IMR-90 (cell line): ENCODE measurements at regions not wholly inside any gene's neighbourhood (a gene's known extent, or its start where the extent isn't known, plus 50 kb on each side); places are given as distances from the start of the nearest gene placed in this dataset.

Source experiments
- ATAC-seq: fragments of 200-7000 bp; cut with Tn5 transposase; 2 replicates; pipeline ENCODE4 v1.9.1; 2020; ENCODE audit warnings: low read depth, mild to moderate bottlenecking, moderate library complexity
- BruUV-seq: library from RNA; stranded (reverse); fragments of 400-500 nt; replicated peaks from 2 replicates; lab custom pipeline; 2021; lab: Mats Ljungman, UMichigan
- CTCF ChIA-PET: fragments of 300-600 bp; formaldehyde crosslinking; extraction: SDS; loops from one replicate; lab custom pipeline; 2021; ENCODE audit warnings: antibody characterized with exemption; lab: Yijun Ruan, JAX
- POLR2A ChIA-PET: fragments of 300-600 bp; sonication (Branson Sonifier 250); formaldehyde crosslinking; loops from one replicate; lab custom pipeline; 2022; ENCODE audit warnings: antibody characterized with exemption; ENCODE audit not compliant: unreplicated experiment; lab: Charles Lee
- DNase-seq: peaks from one replicate; pipeline ENCODE4 v3.0.0; 2013
- H2AFZ ChIP-seq: replicated peaks from 2 replicates; pipeline ENCODE3; 2013; ENCODE audit warnings: low read length, mild to moderate bottlenecking; ENCODE audit not compliant: poor library complexity
- H2AK5ac ChIP-seq: 2 replicates; pipeline ENCODE4 v1.6.1; 2013; ENCODE audit warnings: low read depth, low read length, inconsistent platforms
- H2AK9ac ChIP-seq: replicated peaks from 2 replicates; pipeline ENCODE3; 2013; ENCODE audit warnings: mild to moderate bottlenecking, low read depth, low read length, moderate library complexity; ENCODE audit not compliant: poor library complexity
- H2BK120ac ChIP-seq: 2 replicates; pipeline ENCODE4 v1.6.1; 2013; ENCODE audit warnings: low read depth, low read length, inconsistent platforms
- H2BK15ac ChIP-seq: 3 replicates; pipeline ENCODE4 v1.6.1; 2013; ENCODE audit warnings: low read depth, low read length, inconsistent platforms
- H2BK20ac ChIP-seq: 2 replicates; pipeline ENCODE4 v1.6.1; 2013; ENCODE audit warnings: low read depth, mild to moderate bottlenecking, inconsistent platforms, low read length, moderate library complexity
- H2BK5ac ChIP-seq: 2 replicates; pipeline ENCODE4 v1.6.1; 2013; ENCODE audit warnings: mild to moderate bottlenecking, low read depth, low read length, inconsistent platforms; ENCODE audit not compliant: poor library complexity, severe bottlenecking
- H3K14ac ChIP-seq: replicated peaks from 2 replicates; pipeline ENCODE4 v1.6.1; 2013; ENCODE audit warnings: low read depth, low read length, inconsistent platforms
- H3K18ac ChIP-seq: 2 replicates; pipeline ENCODE4 v1.6.1; 2013; ENCODE audit warnings: low read depth, low read length, control low read depth
- H3K23ac ChIP-seq: 2 replicates; pipeline ENCODE4 v1.6.1; 2013; ENCODE audit warnings: low read depth, low read length, inconsistent platforms
- H3K27ac ChIP-seq: 2 replicates; pipeline ENCODE4 v1.5.1; 2013; ENCODE audit warnings: mild to moderate bottlenecking, control low read depth, low read length; ENCODE audit not compliant: insufficient read depth
- H3K27me3 ChIP-seq: 2 replicates; pipeline ENCODE4 v1.6.1; 2013; ENCODE audit warnings: low read length; ENCODE audit not compliant: control insufficient read depth, insufficient read depth
- H3K36me3 ChIP-seq: 2 replicates; pipeline ENCODE4 v1.6.1; 2013; ENCODE audit warnings: low read length, mixed read lengths; ENCODE audit not compliant: control insufficient read depth, insufficient read depth
- H3K4ac ChIP-seq: 2 replicates; pipeline ENCODE4 v1.6.1; 2013; ENCODE audit warnings: low read depth, low read length, inconsistent platforms
- H3K4me1 ChIP-seq: 2 replicates; pipeline ENCODE4 v1.6.1; 2013; ENCODE audit warnings: low read length, mixed read lengths; ENCODE audit not compliant: control insufficient read depth, insufficient read depth
- H3K4me2 ChIP-seq: 2 replicates; pipeline ENCODE4 v1.6.1; 2013; ENCODE audit warnings: low read depth, mild to moderate bottlenecking, control low read depth, low read length, moderate library complexity
- H3K4me3 ChIP-seq: 2 replicates; pipeline ENCODE4 v1.5.1; 2013; ENCODE audit warnings: low read depth, mild to moderate bottlenecking, control low read depth, low read length, moderate library complexity; ENCODE audit not compliant: insufficient read depth
- H3K56ac ChIP-seq: 2 replicates; pipeline ENCODE4 v1.6.1; 2013; ENCODE audit warnings: low read length, inconsistent platforms; ENCODE audit not compliant: insufficient read depth; ENCODE audit errors: extremely low read depth
- H3K79me1 ChIP-seq, 2 experiments: 2 replicates each; pipeline ENCODE4 v1.6.1; 2013; ENCODE audit warnings: low read length in 2 of 2, inconsistent platforms in 1 of 2, low read depth in 1 of 2
- H3K9ac ChIP-seq: 2 replicates; pipeline ENCODE4 v1.6.1; 2013; ENCODE audit warnings: low read depth, low read length, control low read depth
- H3K9me1 ChIP-seq: 2 replicates; pipeline ENCODE4 v1.6.1; 2013; ENCODE audit warnings: low read length, inconsistent platforms; ENCODE audit not compliant: insufficient read depth
- H3K9me3 ChIP-seq: 2 replicates; pipeline ENCODE4 v1.6.1; 2013; ENCODE audit warnings: low read length; ENCODE audit not compliant: control insufficient read depth, insufficient read depth
- H4K20me1 ChIP-seq: 2 replicates; pipeline ENCODE4 v1.6.1; 2013; ENCODE audit warnings: low read length, inconsistent platforms; ENCODE audit not compliant: insufficient read depth
- H4K5ac ChIP-seq: 2 replicates; pipeline ENCODE4 v1.6.1; 2013; ENCODE audit warnings: mild to moderate bottlenecking, low read depth, low read length, control low read depth
- H4K8ac ChIP-seq, 2 experiments: 2 replicates each; pipeline ENCODE4 v1.6.1; 2013; ENCODE audit warnings: low read depth in 2 of 2, low read length in 2 of 2, control low read depth in 1 of 2, inconsistent platforms in 1 of 2
- H4K91ac ChIP-seq: 2 replicates; pipeline ENCODE4 v1.6.1; 2013; ENCODE audit warnings: low read depth, low read length, inconsistent platforms; ENCODE audit not compliant: insufficient read depth
- BHLHE40 ChIP-seq: fragments of 150-350 bp; IDR thresholded peaks from 2 replicates; pipeline ENCODE4 v1.6.1; 2016; ENCODE audit warnings: mild to moderate bottlenecking, low read depth, low read length
- CEBPB ChIP-seq: IDR thresholded peaks from 2 replicates; pipeline ENCODE4 v1.6.1; 2012; ENCODE audit warnings: low read depth, low read length, improper control_type of control experiment
- CHD1 ChIP-seq: IDR thresholded peaks from 2 replicates; pipeline ENCODE4 v1.6.1; 2012; ENCODE audit warnings: low read depth, low read length, improper control_type of control experiment
- FOS ChIP-seq: fragments of 150-350 bp; IDR thresholded peaks from 2 replicates; pipeline ENCODE4 v1.6.1; 2016; ENCODE audit warnings: low read depth, low read length
- MAFK ChIP-seq: IDR thresholded peaks from 2 replicates; pipeline ENCODE4 v1.6.1; 2012; ENCODE audit warnings: low read depth, low read length, improper control_type of control experiment
- MAZ ChIP-seq: IDR thresholded peaks from 2 replicates; pipeline ENCODE4 v1.6.1; 2012; ENCODE audit warnings: low read depth, mild to moderate bottlenecking, low read length, improper control_type of control experiment, moderate library complexity, borderline replicate concordance
- MXI1 ChIP-seq: IDR thresholded peaks from 2 replicates; pipeline ENCODE4 v1.6.1; 2012; ENCODE audit warnings: low read depth, mild to moderate bottlenecking, low read length, moderate library complexity, borderline replicate concordance
- NFE2L2 ChIP-seq: fragments of 150-350 bp; IDR thresholded peaks from 2 replicates; pipeline ENCODE4 v1.6.1; 2016; ENCODE audit warnings: low read depth, mild to moderate bottlenecking, low read length
- POLR2A ChIP-seq: IDR thresholded peaks from 2 replicates; pipeline ENCODE4 v1.6.1; 2012; ENCODE audit warnings: mild to moderate bottlenecking, low read depth, low read length
- RAD21 ChIP-seq: IDR thresholded peaks from 2 replicates; pipeline ENCODE4 v1.6.1; 2012; ENCODE audit warnings: low read length, improper control_type of control experiment
- RCOR1 ChIP-seq: IDR thresholded peaks from 2 replicates; pipeline ENCODE4 v1.6.1; 2012; ENCODE audit warnings: mild to moderate bottlenecking, low read length, improper control_type of control experiment; ENCODE audit not compliant: insufficient replicate concordance
- RFX5 ChIP-seq: IDR thresholded peaks from 2 replicates; pipeline ENCODE4 v1.8.0; 2012; ENCODE audit warnings: low read depth, mild to moderate bottlenecking, low read length, moderate library complexity
- SMC3 ChIP-seq: fragments of 150-350 bp; IDR thresholded peaks from 2 replicates; pipeline ENCODE4 v1.6.1; 2016; ENCODE audit warnings: low read depth, mild to moderate bottlenecking, antibody characterized with exemption, low read length, moderate library complexity
- USF2 ChIP-seq: fragments of 150-350 bp; IDR thresholded peaks from 2 replicates; pipeline ENCODE4 v1.6.1; 2017; ENCODE audit warnings: mild to moderate bottlenecking, antibody characterized with exemption, low read length, low read depth
- dilution Hi-C: fragments of 300-500 bp; cut with HindIII; formaldehyde crosslinking; loops from one replicate; pipeline ENCODE4 v1.14.3; 2018; ENCODE audit warnings: low sequenced_read_pairs; ENCODE audit not compliant: unreplicated experiment
- in situ Hi-C: fragments of 300-500 bp; cut with MboI; formaldehyde crosslinking; loops from 3 replicates; pipeline ENCODE4 v1.14.3; 2019; ENCODE audit warnings: low sequenced_read_pairs, inconsistent platforms, mixed read lengths
- intact Hi-C: fragments of 100-400 bp; cut with micrococcal nuclease; formaldehyde crosslinking; loops from 2 replicates; pipeline ENCODE4 v1.10.0; 2022
- TF ChIP-seq, protein P1 (sequence below): conservative IDR thresholded peaks from 2 replicates; pipeline ENCODE4 v1.5.1; 2012; ENCODE audit warnings: mild to moderate bottlenecking, low read depth, low read length, improper control_type of control experiment
- TF ChIP-seq, protein P2 (sequence below): fragments of 150-350 bp; IDR thresholded peaks from 2 replicates; pipeline ENCODE4 v1.6.1; 2016; ENCODE audit warnings: low read depth, mild to moderate bottlenecking, low read length, moderate library complexity, borderline replicate concordance

DNA sequence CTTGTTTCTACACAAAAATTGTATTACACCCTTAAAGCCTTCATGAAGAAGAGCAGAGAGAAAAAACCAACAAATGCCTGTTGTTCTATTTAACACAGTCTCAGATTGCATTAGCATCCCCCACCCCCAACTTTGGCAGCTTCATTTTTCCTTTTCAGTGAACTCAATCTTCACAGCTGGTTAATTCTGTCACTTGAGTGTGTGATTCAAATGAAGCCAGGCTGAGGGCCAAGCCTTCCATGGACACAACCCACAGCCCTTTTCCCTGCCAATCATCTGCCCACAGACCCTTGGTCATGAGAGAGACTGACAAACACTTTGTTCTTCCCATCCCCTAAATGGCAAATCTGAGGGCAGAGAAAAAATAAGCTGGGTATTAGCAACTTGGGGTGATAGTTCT, 217.5 kb upstream of the NMUR2 start:
- Histone ChIP-seq H3K56ac (no peak overlapping the region), H3K36me3 (no peaks in the 10 kb centered on the region), H2AK5ac (no peak overlapping the region), H3K27ac (no peak overlapping the region), H3K4ac (no peak overlapping the region), H2BK20ac (no peak overlapping the region), H2BK120ac (no peak overlapping the region), H4K91ac (no peak overlapping the region), H3K23ac (no peak overlapping the region), H3K27me3 (no peaks in the 10 kb centered on the region), H3K4me3 (no peak overlapping the region), H4K8ac (no peak overlapping the region), H3K9me1 (no peaks in the 10 kb centered on the region), H3K14ac (no peak overlapping the region), H2AFZ (no peak overlapping the region), H3K4me1 (no peaks in the 10 kb centered on the region), H2BK15ac (no peak overlapping the region), H4K5ac (no peak overlapping the region), H3K9me3 (peaks cover 10% of the 10 kb centered on the region), H3K18ac (no peak overlapping the region), H3K79me1 (no peaks in the 10 kb centered on the region), H3K4me2 (no peak overlapping the region), H2BK5ac (no peak overlapping the region), H4K20me1 (no peaks in the 10 kb centered on the region), H2AK9ac (no peak overlapping the region), H3K9ac (no peak overlapping the region)
- dilution Hi-C loops (no loop called here), in situ Hi-C loops (no loop called here), intact Hi-C loops (no loop called here)
- no TSS peak for BruUV-seq
- DNase-seq (no peak), ATAC-seq (no peak)
- TF ChIP-seq RCOR1 (no peak), CHD1 (no peak), SMC3 (no peak), FOS (no peak), MAZ (no peak), MAFK (no peak), RAD21 (no peak), MXI1 (no peak), NFE2L2 (no peak), RFX5 (no peak), CEBPB (no peak), USF2 (no peak), BHLHE40 (no peak), POLR2A (no peak)
- TF ChIP-seq, protein P1, sequence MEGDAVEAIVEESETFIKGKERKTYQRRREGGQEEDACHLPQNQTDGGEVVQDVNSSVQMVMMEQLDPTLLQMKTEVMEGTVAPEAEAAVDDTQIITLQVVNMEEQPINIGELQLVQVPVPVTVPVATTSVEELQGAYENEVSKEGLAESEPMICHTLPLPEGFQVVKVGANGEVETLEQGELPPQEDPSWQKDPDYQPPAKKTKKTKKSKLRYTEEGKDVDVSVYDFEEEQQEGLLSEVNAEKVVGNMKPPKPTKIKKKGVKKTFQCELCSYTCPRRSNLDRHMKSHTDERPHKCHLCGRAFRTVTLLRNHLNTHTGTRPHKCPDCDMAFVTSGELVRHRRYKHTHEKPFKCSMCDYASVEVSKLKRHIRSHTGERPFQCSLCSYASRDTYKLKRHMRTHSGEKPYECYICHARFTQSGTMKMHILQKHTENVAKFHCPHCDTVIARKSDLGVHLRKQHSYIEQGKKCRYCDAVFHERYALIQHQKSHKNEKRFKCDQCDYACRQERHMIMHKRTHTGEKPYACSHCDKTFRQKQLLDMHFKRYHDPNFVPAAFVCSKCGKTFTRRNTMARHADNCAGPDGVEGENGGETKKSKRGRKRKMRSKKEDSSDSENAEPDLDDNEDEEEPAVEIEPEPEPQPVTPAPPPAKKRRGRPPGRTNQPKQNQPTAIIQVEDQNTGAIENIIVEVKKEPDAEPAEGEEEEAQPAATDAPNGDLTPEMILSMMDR, result no peak
- TF ChIP-seq, protein P2, sequence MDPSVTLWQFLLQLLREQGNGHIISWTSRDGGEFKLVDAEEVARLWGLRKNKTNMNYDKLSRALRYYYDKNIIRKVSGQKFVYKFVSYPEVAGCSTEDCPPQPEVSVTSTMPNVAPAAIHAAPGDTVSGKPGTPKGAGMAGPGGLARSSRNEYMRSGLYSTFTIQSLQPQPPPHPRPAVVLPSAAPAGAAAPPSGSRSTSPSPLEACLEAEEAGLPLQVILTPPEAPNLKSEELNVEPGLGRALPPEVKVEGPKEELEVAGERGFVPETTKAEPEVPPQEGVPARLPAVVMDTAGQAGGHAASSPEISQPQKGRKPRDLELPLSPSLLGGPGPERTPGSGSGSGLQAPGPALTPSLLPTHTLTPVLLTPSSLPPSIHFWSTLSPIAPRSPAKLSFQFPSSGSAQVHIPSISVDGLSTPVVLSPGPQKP, result no peak
- POLR2A ChIA-PET, result no interaction called here
- CTCF ChIA-PET, result no interaction called here
